GF-D8 (cell line): ENCODE measurements at regions not wholly inside any gene's neighbourhood (a gene's known extent, or its start where the extent isn't known, plus 50 kb on each side); places are given as distances from the start of the nearest gene placed in this dataset.
"Not testable (repeated sequence)": the region's sequence is repeated elsewhere in the genome, so short reads cannot be mapped to it uniquely, and the experiment has no call there.

Experiments
- DNase-seq: peaks from one replicate; lab custom pipeline; 2025; lab: John Stamatoyannopoulos, UW

GRCh38 chr20:5696011-5696559, 54.1 kb upstream of the SHLD1 start:
- no peak for DNase-seq

GRCh38 chr20:5691918-5692618, 58.1 kb upstream of the SHLD1 start:
- no peak for DNase-seq

- peak; percentile 62 for DNase-seq
Measured at GRCh38 chr20:5689463-5689862, 60.7 kb upstream of the SHLD1 start.

GRCh38 chr20:5688431-5688972, 61.7 kb upstream of the SHLD1 start:
- no peak for DNase-seq

- no peak for DNase-seq
Measured at GRCh38 chr20:5687884-5688283, 62.3 kb upstream of the SHLD1 start.

GRCh38 chr20:5686384-5687105, 63.7 kb upstream of the SHLD1 start:
- DNase-seq, result no peak

GRCh38 chr20:5682556-5682955, 67.6 kb upstream of the SHLD1 start:
- DNase-seq, result peak; percentile 14

- peak; percentile 51 for DNase-seq
Measured at GRCh38 chr20:5680192-5680591, 69.4 kb upstream of the GPCPD1 start.

GRCh38 chr20:5678777-5679176, 68.0 kb upstream of the GPCPD1 start:
- DNase-seq, result no peak

GRCh38 chr20:5677944-5678343, 67.1 kb upstream of the GPCPD1 start:
- DNase-seq, result not testable (repeated sequence)

- no peak for DNase-seq
Measured at GRCh38 chr20:5677389-5677788, 66.6 kb upstream of the GPCPD1 start.

- DNase-seq, result peak; percentile 64
Measured at GRCh38 chr20:5675103-5676091, 64.6 kb upstream of the GPCPD1 start.

GRCh38 chr20:5674176-5674660, 63.4 kb upstream of the GPCPD1 start:
- peak; percentile 83 for DNase-seq

GRCh38 chr20:5670874-5671273, 60.1 kb upstream of the GPCPD1 start:
- no peak for DNase-seq

GRCh38 chr20:5670036-5670536, 59.3 kb upstream of the GPCPD1 start:
- no peak for DNase-seq

- no peak for DNase-seq
Measured at GRCh38 chr20:5668529-5668868, 57.7 kb upstream of the GPCPD1 start.

- DNase-seq, result no peak
Measured at GRCh38 chr20:5667705-5668528, 57.1 kb upstream of the GPCPD1 start.

- no peak for DNase-seq
Measured at GRCh38 chr20:5665417-5665816, 54.6 kb upstream of the GPCPD1 start.

GRCh38 chr20:5663396-5663795, 52.6 kb upstream of the GPCPD1 start:
- no peak for DNase-seq

- no peak for DNase-seq
Measured at GRCh38 chr20:5662769-5663168, 52.0 kb upstream of the GPCPD1 start.

- DNase-seq, result not testable (repeated sequence)
Measured at GRCh38 chr20:5660756-5661155, 50.0 kb upstream of the GPCPD1 start.
